Mesendoderm (in vitro differentiated cells): ENCODE measurements at regions not wholly inside any gene's neighbourhood (a gene's known extent, or its start where the extent isn't known, plus 50 kb on each side); places are given as distances from the start of the nearest gene placed in this dataset.

Experiments
- DNase-seq: peaks from one replicate; pipeline ENCODE4 v3.0.0; 2013
- H2AK5ac ChIP-seq: 2 replicates; pipeline ENCODE4 v1.6.1; 2013; ENCODE audit warnings: low read length, inconsistent platforms
- H2BK120ac ChIP-seq: 2 replicates; pipeline ENCODE4 v1.6.1; 2013; ENCODE audit warnings: low read depth, mild to moderate bottlenecking, low read length, moderate library complexity, mixed read lengths
- H2BK15ac ChIP-seq: replicated peaks from 2 replicates; pipeline ENCODE4 v1.6.1; 2013; ENCODE audit warnings: low read depth, mild to moderate bottlenecking, moderate library complexity
- H2BK5ac ChIP-seq: 2 replicates; pipeline ENCODE4 v1.6.1; 2013; ENCODE audit warnings: low read length, inconsistent platforms
- H3K18ac ChIP-seq: 2 replicates; pipeline ENCODE4 v1.6.1; 2013; ENCODE audit warnings: mild to moderate bottlenecking, low read length, mixed read lengths
- H3K23ac ChIP-seq: one replicate; pipeline ENCODE4 v1.6.1; 2013; ENCODE audit warnings: low read length
- H3K27ac ChIP-seq: 2 replicates; pipeline ENCODE4 v1.5.1; 2013; ENCODE audit warnings: low read depth, mild to moderate bottlenecking, inconsistent platforms, low read length, moderate library complexity
- H3K27me3 ChIP-seq: 2 replicates; pipeline ENCODE4 v1.6.1; 2013; ENCODE audit warnings: low read length, control low read depth, mild to moderate bottlenecking, inconsistent platforms; ENCODE audit not compliant: insufficient read depth, poor library complexity
- H3K36me3 ChIP-seq: 2 replicates; pipeline ENCODE4 v1.6.1; 2013; ENCODE audit warnings: low read length, inconsistent platforms; ENCODE audit not compliant: control insufficient read depth, insufficient read depth
- H3K4ac ChIP-seq: one replicate; pipeline ENCODE4 v1.6.1; 2013; ENCODE audit warnings: low read depth, mild to moderate bottlenecking, low read length, moderate library complexity
- H3K4me1 ChIP-seq: 2 replicates; pipeline ENCODE4 v1.6.1; 2013; ENCODE audit warnings: low read depth, low read length, inconsistent platforms; ENCODE audit not compliant: control insufficient read depth
- H3K4me2 ChIP-seq: 2 replicates; pipeline ENCODE4 v1.6.1; 2013; ENCODE audit warnings: low read length
- H3K4me3 ChIP-seq: 2 replicates; pipeline ENCODE4 v1.5.1; 2013; ENCODE audit warnings: mild to moderate bottlenecking, low read length
- H3K56ac ChIP-seq: one replicate; pipeline ENCODE4 v1.6.1; 2013; ENCODE audit warnings: low read length
- H3K79me1 ChIP-seq: 2 replicates; pipeline ENCODE4 v1.6.1; 2013; ENCODE audit warnings: low read length, inconsistent platforms
- H3K79me2 ChIP-seq: 2 replicates; pipeline ENCODE4 v1.6.1; 2013; ENCODE audit warnings: mild to moderate bottlenecking, low read length; ENCODE audit not compliant: control insufficient read depth, insufficient read depth
- H3K9ac ChIP-seq: 2 replicates; pipeline ENCODE4 v1.6.1; 2013; ENCODE audit warnings: low read length, inconsistent platforms
- H4K5ac ChIP-seq: one replicate; pipeline ENCODE4 v1.6.1; 2013; ENCODE audit warnings: low read length
- H4K8ac ChIP-seq: one replicate; pipeline ENCODE4 v1.6.1; 2013; ENCODE audit warnings: low read depth, mild to moderate bottlenecking, control low read depth, low read length, moderate library complexity
- WGBS: extraction: QIAGEN DNeasy Blood & Tissue Kit; methylation state at CpG from one replicate; pipeline ENCODE4 v1.1.7; 2013; ENCODE audit warnings: low lambda C conversion rate, missing lambda C conversion rate; ENCODE audit not compliant: insufficient coverage; ENCODE audit errors: extremely low coverage; 5-methylcytosine and 5-hydroxymethylcytosine counted together

- Histone ChIP-seq H3K18ac (no peak overlapping the region), H3K9ac (no peak overlapping the region), H2BK5ac (no peak overlapping the region), H2AK5ac (no peak overlapping the region), H3K23ac (no peak overlapping the region), H4K8ac (no peak overlapping the region), H3K4me2 (no peak overlapping the region), H2BK15ac (no peak overlapping the region), H3K4ac (no peak overlapping the region), H3K4me1 (no peaks in the 10 kb centered on the region), H3K79me2 (no peaks in the 10 kb centered on the region), H4K5ac (no peak overlapping the region), H3K4me3 (no peak overlapping the region), H3K27me3 (no peaks in the 10 kb centered on the region), H3K79me1 (no peaks in the 10 kb centered on the region), H3K27ac (no peak overlapping the region), H3K36me3 (no peaks in the 10 kb centered on the region), H2BK120ac (no peak overlapping the region), H3K56ac (no peak overlapping the region)
- WGBS, result no CpG with 5 or more reads among the region's 4 CpGs
- DNase-seq, result no peak
Observed at GRCh38 chr5:110038297-110038997, 348.7 kb downstream of the MAN2A1 start.

- H3K18ac ChIP-seq, result no peak overlapping the region
- no peak overlapping the region for H3K4ac ChIP-seq
- no peak overlapping the region for H3K4me2 ChIP-seq
- peak; percentile 20 for DNase-seq
- H3K27me3 ChIP-seq, result no peaks in the 10 kb centered on the region
- no peak overlapping the region for H3K27ac ChIP-seq
- WGBS, result no CpG with 5 or more reads among the region's 2 CpGs
- H4K8ac ChIP-seq, result no peak overlapping the region
- H3K79me2 ChIP-seq, result no peaks in the 10 kb centered on the region
- H3K4me3 ChIP-seq, result no peak overlapping the region
- H3K36me3 ChIP-seq, result no peaks in the 10 kb centered on the region
- H2BK15ac ChIP-seq, result no peak overlapping the region
- H4K5ac ChIP-seq, result no peak overlapping the region
- no peaks in the 10 kb centered on the region for H3K79me1 ChIP-seq
- no peak overlapping the region for H2BK5ac ChIP-seq
- no peak overlapping the region for H2AK5ac ChIP-seq
- H3K56ac ChIP-seq, result no peak overlapping the region
- H3K23ac ChIP-seq, result no peak overlapping the region
- no peaks in the 10 kb centered on the region for H3K4me1 ChIP-seq
- no peak overlapping the region for H2BK120ac ChIP-seq
- no peak overlapping the region for H3K9ac ChIP-seq
Observed at GRCh38 chr5:110040178-110040577, 350.5 kb downstream of the MAN2A1 start.

GRCh38 chr5:110043025-110043424 is 353.3 kb downstream of the MAN2A1 start:
- Histone ChIP-seq H2BK120ac (no peak overlapping the region), H3K27ac (no peak overlapping the region), H3K79me1 (no peaks in the 10 kb centered on the region), H3K4ac (no peak overlapping the region), H3K27me3 (no peaks in the 10 kb centered on the region), H3K79me2 (no peaks in the 10 kb centered on the region), H3K18ac (no peak overlapping the region), H4K5ac (no peak overlapping the region), H3K23ac (no peak overlapping the region), H2AK5ac (no peak overlapping the region), H3K36me3 (no peaks in the 10 kb centered on the region), H3K4me2 (no peak overlapping the region), H4K8ac (no peak overlapping the region), H3K56ac (no peak overlapping the region), H3K9ac (no peak overlapping the region), H3K4me3 (no peak overlapping the region), H3K4me1 (no peaks in the 10 kb centered on the region), H2BK15ac (no peak overlapping the region), H2BK5ac (no peak overlapping the region)
- no peak for DNase-seq
- no CpG with 5 or more reads among the region's 2 CpGs for WGBS

GRCh38 chr5:110045158-110045557 is 355.4 kb downstream of the MAN2A1 start:
- H3K4ac ChIP-seq, result no peak overlapping the region
- H3K56ac ChIP-seq, result no peak overlapping the region
- no peak overlapping the region for H3K23ac ChIP-seq
- H2AK5ac ChIP-seq, result no peak overlapping the region
- no peaks in the 10 kb centered on the region for H3K79me2 ChIP-seq
- H3K79me1 ChIP-seq, result no peaks in the 10 kb centered on the region
- no peaks in the 10 kb centered on the region for H3K36me3 ChIP-seq
- H3K4me2 ChIP-seq, result no peak overlapping the region
- H2BK5ac ChIP-seq, result no peak overlapping the region
- no peak overlapping the region for H4K8ac ChIP-seq
- no peak overlapping the region for H3K27ac ChIP-seq
- H4K5ac ChIP-seq, result no peak overlapping the region
- H2BK120ac ChIP-seq, result no peak overlapping the region
- no peaks in the 10 kb centered on the region for H3K4me1 ChIP-seq
- no peak overlapping the region for H2BK15ac ChIP-seq
- no peak overlapping the region for H3K18ac ChIP-seq
- no peaks in the 10 kb centered on the region for H3K27me3 ChIP-seq
- peak; percentile 32 for DNase-seq
- no peak overlapping the region for H3K9ac ChIP-seq
- H3K4me3 ChIP-seq, result no peak overlapping the region
- no CpG with 5 or more reads among the region's 1 CpG for WGBS

GRCh38 chr5:110048491-110048890 is 358.8 kb downstream of the MAN2A1 start:
- WGBS, result no CpG with 5 or more reads among the region's 2 CpGs
- H4K5ac ChIP-seq, result no peak overlapping the region

GRCh38 chr5:110049816-110050215 is 360.1 kb downstream of the MAN2A1 start:
- no peak overlapping the region for H2AK5ac ChIP-seq
- DNase-seq, result no peak
- no peak overlapping the region for H2BK120ac ChIP-seq
- H3K27me3 ChIP-seq, result no peaks in the 10 kb centered on the region
- H3K18ac ChIP-seq, result no peak overlapping the region
- no peaks in the 10 kb centered on the region for H3K36me3 ChIP-seq
- no CpG with 5 or more reads among the region's 2 CpGs for WGBS
- H2BK5ac ChIP-seq, result no peak overlapping the region
- H3K79me1 ChIP-seq, result no peaks in the 10 kb centered on the region
- H3K23ac ChIP-seq, result no peak overlapping the region
- no peak overlapping the region for H3K4me2 ChIP-seq
- H2BK15ac ChIP-seq, result no peak overlapping the region
- no peak overlapping the region for H3K4me3 ChIP-seq
- no peaks in the 10 kb centered on the region for H3K4me1 ChIP-seq
- no peak overlapping the region for H3K4ac ChIP-seq
- no peak overlapping the region for H3K56ac ChIP-seq
- no peak overlapping the region for H3K27ac ChIP-seq
- no peak overlapping the region for H4K8ac ChIP-seq
- no peak overlapping the region for H4K5ac ChIP-seq
- H3K9ac ChIP-seq, result no peak overlapping the region
- no peaks in the 10 kb centered on the region for H3K79me2 ChIP-seq

More at GRCh38 chr5:110048491-110048890, 358.8 kb downstream of the MAN2A1 start:
- H3K4ac ChIP-seq, result no peak overlapping the region
- no peaks in the 10 kb centered on the region for H3K79me1 ChIP-seq
- H3K9ac ChIP-seq, result no peak overlapping the region
- H3K36me3 ChIP-seq, result no peaks in the 10 kb centered on the region
- H3K79me2 ChIP-seq, result no peaks in the 10 kb centered on the region
- H3K27ac ChIP-seq, result no peak overlapping the region
- H2BK5ac ChIP-seq, result no peak overlapping the region
- no peak overlapping the region for H3K56ac ChIP-seq
- H2AK5ac ChIP-seq, result no peak overlapping the region
- no peak overlapping the region for H3K23ac ChIP-seq
- no peak overlapping the region for H2BK120ac ChIP-seq
- H3K18ac ChIP-seq, result no peak overlapping the region
- H2BK15ac ChIP-seq, result no peak overlapping the region
- H4K8ac ChIP-seq, result no peak overlapping the region
- no peaks in the 10 kb centered on the region for H3K27me3 ChIP-seq
- H3K4me1 ChIP-seq, result no peaks in the 10 kb centered on the region
- DNase-seq, result peak; percentile 46
- no peak overlapping the region for H3K4me3 ChIP-seq
- no peak overlapping the region for H3K4me2 ChIP-seq
